Fibroblast of mammary gland (primary cell): ENCODE measurements at regions not wholly inside any gene's neighbourhood (a gene's known extent, or its start where the extent isn't known, plus 50 kb on each side); places are given as distances from the start of the nearest gene placed in this dataset.

Source experiments
- DNase-seq: peaks from one replicate; pipeline ENCODE4 v3.0.0-alpha.2; 2010; ENCODE audit warnings: low read depth
- H3K4me3 ChIP-seq: 2 replicates; pipeline ENCODE4 v1.5.1; 2011; ENCODE audit warnings: low read depth, mild to moderate bottlenecking, low read length, moderate library complexity; ENCODE audit not compliant: control insufficient read depth
- TF ChIP-seq, protein P1 (sequence below): conservative IDR thresholded peaks from 2 replicates; pipeline ENCODE4 v1.5.1; 2011; ENCODE audit warnings: low read depth, low read length, inconsistent platforms; ENCODE audit not compliant: control insufficient read depth, insufficient read depth

- no peak for DNase-seq
- TF ChIP-seq, protein P1, sequence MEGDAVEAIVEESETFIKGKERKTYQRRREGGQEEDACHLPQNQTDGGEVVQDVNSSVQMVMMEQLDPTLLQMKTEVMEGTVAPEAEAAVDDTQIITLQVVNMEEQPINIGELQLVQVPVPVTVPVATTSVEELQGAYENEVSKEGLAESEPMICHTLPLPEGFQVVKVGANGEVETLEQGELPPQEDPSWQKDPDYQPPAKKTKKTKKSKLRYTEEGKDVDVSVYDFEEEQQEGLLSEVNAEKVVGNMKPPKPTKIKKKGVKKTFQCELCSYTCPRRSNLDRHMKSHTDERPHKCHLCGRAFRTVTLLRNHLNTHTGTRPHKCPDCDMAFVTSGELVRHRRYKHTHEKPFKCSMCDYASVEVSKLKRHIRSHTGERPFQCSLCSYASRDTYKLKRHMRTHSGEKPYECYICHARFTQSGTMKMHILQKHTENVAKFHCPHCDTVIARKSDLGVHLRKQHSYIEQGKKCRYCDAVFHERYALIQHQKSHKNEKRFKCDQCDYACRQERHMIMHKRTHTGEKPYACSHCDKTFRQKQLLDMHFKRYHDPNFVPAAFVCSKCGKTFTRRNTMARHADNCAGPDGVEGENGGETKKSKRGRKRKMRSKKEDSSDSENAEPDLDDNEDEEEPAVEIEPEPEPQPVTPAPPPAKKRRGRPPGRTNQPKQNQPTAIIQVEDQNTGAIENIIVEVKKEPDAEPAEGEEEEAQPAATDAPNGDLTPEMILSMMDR = no peak
- no peak overlapping the region for H3K4me3 ChIP-seq
Measured at GRCh38 chr6:168888786-168889345, 364.8 kb downstream of the THBS2 start.

GRCh38 chr6:168888102-168888501 is 365.5 kb downstream of the THBS2 start:
- TF ChIP-seq, protein P1 = no peak
- DNase-seq = no peak

GRCh38 chr6:168887621-168888020 is 366.0 kb downstream of the THBS2 start:
- H3K4me3 ChIP-seq = no peak overlapping the region
- DNase-seq = no peak
- TF ChIP-seq, protein P1 = no peak

More at GRCh38 chr6:168888102-168888501, 365.5 kb downstream of the THBS2 start:
- no peak overlapping the region for H3K4me3 ChIP-seq

- no peak for DNase-seq
- TF ChIP-seq, protein P1 = no peak
Measured at GRCh38 chr6:168886964-168887363, 366.7 kb downstream of the THBS2 start.

GRCh38 chr6:168885751-168886742 is 367.6 kb downstream of the THBS2 start:
- H3K4me3 ChIP-seq = no peak overlapping the region
- TF ChIP-seq, protein P1 = no peak
- no peak for DNase-seq

More at GRCh38 chr6:168886964-168887363, 366.7 kb downstream of the THBS2 start:
- no peak overlapping the region for H3K4me3 ChIP-seq

DNA sequence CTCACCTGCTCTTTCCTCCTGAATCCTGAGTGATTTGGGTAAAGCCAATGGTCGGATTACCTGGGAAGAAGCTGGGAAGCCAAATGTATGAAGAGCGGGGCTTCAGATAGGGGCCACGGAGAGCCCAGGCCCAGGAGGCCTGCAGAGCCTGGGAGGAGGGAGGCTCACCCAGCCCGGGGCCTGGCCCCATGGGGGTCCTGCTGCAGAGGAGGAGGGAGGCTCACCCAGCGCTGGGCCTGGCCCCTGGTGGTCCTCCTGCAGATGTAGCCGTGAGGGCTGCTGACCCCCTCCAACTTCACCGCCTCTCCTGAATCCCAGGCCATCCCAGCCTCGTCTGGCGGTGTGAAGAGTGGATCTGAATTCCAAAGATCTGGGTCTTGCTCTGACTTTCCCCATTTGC is 368.4 kb downstream of the THBS2 start:
- TF ChIP-seq, protein P1 = no peak
- DNase-seq = no peak
- H3K4me3 ChIP-seq = no peak overlapping the region
